Panc1 (cell line): ENCODE measurements at regions not wholly inside any gene's neighbourhood (a gene's known extent, or its start where the extent isn't known, plus 50 kb on each side); places are given as distances from the start of the nearest gene placed in this dataset.

Experiments used
- ATAC-seq: fragments of 200-7000 bp; cut with Tn5 transposase; 2 replicates; pipeline ENCODE4 v1.9.1; 2020; ENCODE audit warnings: mild to moderate bottlenecking, moderate library complexity
- BruUV-seq: library from RNA; stranded (reverse); fragments of 400-500 nt; replicated peaks from 2 replicates; lab custom pipeline; 2021; lab: Mats Ljungman, UMichigan
- CTCF ChIA-PET: fragments of 300-600 bp; sonication (Branson Sonifier 250); formaldehyde crosslinking; loops from one replicate; lab custom pipeline; 2022; ENCODE audit warnings: antibody characterized with exemption; lab: Charles Lee
- POLR2A ChIA-PET: fragments of 300-600 bp; sonication (Branson Sonifier 250); formaldehyde crosslinking; loops from one replicate; lab custom pipeline; 2022; ENCODE audit warnings: antibody characterized with exemption; lab: Charles Lee
- DNase-seq: peaks from one replicate; pipeline ENCODE4 v3.0.0-alpha.2; 2010; ENCODE audit warnings: low read depth, low spot score
- H3K27ac ChIP-seq: 2 replicates; pipeline ENCODE4 v1.5.1; 2011; ENCODE audit warnings: mild to moderate bottlenecking, low read length, inconsistent platforms
- H3K27me3 ChIP-seq: fragments of 200-500 bp; sonication (Bioruptor generic); 2 replicates; pipeline ENCODE4 v1.6.0; 2014; ENCODE audit warnings: low read length, inconsistent platforms; ENCODE audit not compliant: control insufficient read depth, insufficient read depth
- H3K36me3 ChIP-seq: fragments of 200-500 bp; sonication (Bioruptor generic); 2 replicates; pipeline ENCODE4 v1.5.1; 2014; ENCODE audit warnings: inconsistent platforms, mild to moderate bottlenecking, low read length, moderate library complexity; ENCODE audit not compliant: control insufficient read depth, insufficient read depth
- H3K4me1 ChIP-seq: 2 replicates; pipeline ENCODE4 v1.5.1; 2011; ENCODE audit warnings: inconsistent platforms, mild to moderate bottlenecking, low read length, moderate library complexity; ENCODE audit not compliant: control insufficient read depth, insufficient read depth
- H3K4me3 ChIP-seq, 2 experiments: 2 replicates each; pipeline ENCODE4 v1.5.1; 2011 to 2012; ENCODE audit warnings: low read depth in 2 of 2, low read length in 2 of 2, mild to moderate bottlenecking in 2 of 2, inconsistent platforms in 1 of 2, moderate library complexity in 1 of 2
- H3K9me3 ChIP-seq: fragments of 200-500 bp; sonication (Bioruptor generic); 2 replicates; pipeline ENCODE4 v1.5.1; 2014; ENCODE audit warnings: low read depth, mild to moderate bottlenecking, inconsistent platforms, low read length, moderate library complexity; ENCODE audit not compliant: control insufficient read depth, insufficient read depth
- POLR2AphosphoS5 ChIP-seq: IDR thresholded peaks from 2 replicates; pipeline ENCODE4 v1.6.1; 2012; ENCODE audit warnings: mild to moderate bottlenecking, low read depth, low read length, moderate library complexity
- REST ChIP-seq, 2 experiments: IDR thresholded peaks; 2 replicates each; pipeline ENCODE4 v1.6.1; 2011 to 2012; ENCODE audit warnings: low read depth in 2 of 2, control low read depth in 1 of 2, low read length in 1 of 2, mild to moderate bottlenecking in 1 of 2, moderate library complexity in 1 of 2; ENCODE audit not compliant: insufficient read depth in 1 of 2
- SIN3A ChIP-seq: IDR thresholded peaks from 2 replicates; pipeline ENCODE4 v1.6.1; 2012; ENCODE audit warnings: low read depth, mild to moderate bottlenecking, low read length, moderate library complexity, borderline replicate concordance; ENCODE audit not compliant: insufficient read depth
- TCF7L2 ChIP-seq: IDR thresholded peaks from 2 replicates; pipeline ENCODE4 v1.6.1; 2011; ENCODE audit warnings: mild to moderate bottlenecking, low read depth, low read length, inconsistent platforms
- in situ Hi-C: cut with HindIII; loops from 2 replicates; pipeline ENCODE4 v1.10.0; 2016; ENCODE audit warnings: low sequenced_read_pairs, low pct_unique_long_range_greater_than_20kb
- intact Hi-C: fragments of 100-400 bp; cut with micrococcal nuclease; formaldehyde crosslinking; loops from one replicate; pipeline ENCODE4 v1.10.0; 2022; ENCODE audit not compliant: unreplicated experiment
- TF ChIP-seq, protein P1 (sequence below): fragments of 450-650 bp; IDR thresholded peaks from 2 replicates; pipeline ENCODE4 v1.5.1; 2017; ENCODE audit warnings: mild to moderate bottlenecking

- Histone ChIP-seq H3K4me3 (no peak overlapping the region), H3K27me3 (peaks cover 2% of the 10 kb centered on the region; the same call in 1 of the 2 replicates), H3K36me3 (no peaks in the 10 kb centered on the region), H3K4me1 (no peaks in the 10 kb centered on the region), H3K9me3 (no peaks in the 10 kb centered on the region), H3K27ac (no peak overlapping the region)
- ATAC-seq (no peak), DNase-seq (no peak)
- no TSS peak for BruUV-seq
- in situ Hi-C loops (no loop called here), intact Hi-C loops (no loop called here)
- POLR2A ChIA-PET = no interaction called here
- no peak for TF ChIP-seq REST (IDR thresholded peaks at IDR 0.05; ENCODE audit: insufficient read depth in 1 of 2, low read depth in 2 of 2, low read length in 1 of 2)
- no peak for TF ChIP-seq SIN3A
- no peak for TF ChIP-seq TCF7L2
- TF ChIP-seq, protein P1, sequence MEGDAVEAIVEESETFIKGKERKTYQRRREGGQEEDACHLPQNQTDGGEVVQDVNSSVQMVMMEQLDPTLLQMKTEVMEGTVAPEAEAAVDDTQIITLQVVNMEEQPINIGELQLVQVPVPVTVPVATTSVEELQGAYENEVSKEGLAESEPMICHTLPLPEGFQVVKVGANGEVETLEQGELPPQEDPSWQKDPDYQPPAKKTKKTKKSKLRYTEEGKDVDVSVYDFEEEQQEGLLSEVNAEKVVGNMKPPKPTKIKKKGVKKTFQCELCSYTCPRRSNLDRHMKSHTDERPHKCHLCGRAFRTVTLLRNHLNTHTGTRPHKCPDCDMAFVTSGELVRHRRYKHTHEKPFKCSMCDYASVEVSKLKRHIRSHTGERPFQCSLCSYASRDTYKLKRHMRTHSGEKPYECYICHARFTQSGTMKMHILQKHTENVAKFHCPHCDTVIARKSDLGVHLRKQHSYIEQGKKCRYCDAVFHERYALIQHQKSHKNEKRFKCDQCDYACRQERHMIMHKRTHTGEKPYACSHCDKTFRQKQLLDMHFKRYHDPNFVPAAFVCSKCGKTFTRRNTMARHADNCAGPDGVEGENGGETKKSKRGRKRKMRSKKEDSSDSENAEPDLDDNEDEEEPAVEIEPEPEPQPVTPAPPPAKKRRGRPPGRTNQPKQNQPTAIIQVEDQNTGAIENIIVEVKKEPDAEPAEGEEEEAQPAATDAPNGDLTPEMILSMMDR = no peak
- no peak for TF ChIP-seq POLR2AphosphoS5
- CTCF ChIA-PET = no interaction called here
Measured at GRCh38 chr20:4350096-4350495, 101.0 kb upstream of the ADRA1D start.

GRCh38 chr20:4344670-4345069 is 95.6 kb upstream of the ADRA1D start:
- TF ChIP-seq POLR2AphosphoS5 (no peak), TCF7L2 (no peak), REST (IDR thresholded peaks at IDR 0.05; ENCODE audit: insufficient read depth in 1 of 2, low read depth in 2 of 2, low read length in 1 of 2) (no peak), SIN3A (no peak)
- H3K4me1 ChIP-seq = no peaks in the 10 kb centered on the region
- no peaks in the 10 kb centered on the region for H3K36me3 ChIP-seq
- POLR2A ChIA-PET = no interaction called here
- no TSS peak for BruUV-seq
- peaks cover 6% of the 10 kb centered on the region; the same call in 1 of the 2 replicates for H3K27me3 ChIP-seq
- H3K4me3 ChIP-seq = no peak overlapping the region
- no peaks in the 10 kb centered on the region for H3K9me3 ChIP-seq
- CTCF ChIA-PET = no interaction called here
- ATAC-seq = no peak
- DNase-seq = no peak
- intact Hi-C loops = no loop called here
- H3K27ac ChIP-seq = no peak overlapping the region
- in situ Hi-C loops = no loop called here
